ENCODE measurements at regions not wholly inside any gene's neighbourhood (a gene's known extent, or its start where the extent isn't known, plus 50 kb on each side); places are given as distances from the start of the nearest gene placed in this dataset.

DNA sequence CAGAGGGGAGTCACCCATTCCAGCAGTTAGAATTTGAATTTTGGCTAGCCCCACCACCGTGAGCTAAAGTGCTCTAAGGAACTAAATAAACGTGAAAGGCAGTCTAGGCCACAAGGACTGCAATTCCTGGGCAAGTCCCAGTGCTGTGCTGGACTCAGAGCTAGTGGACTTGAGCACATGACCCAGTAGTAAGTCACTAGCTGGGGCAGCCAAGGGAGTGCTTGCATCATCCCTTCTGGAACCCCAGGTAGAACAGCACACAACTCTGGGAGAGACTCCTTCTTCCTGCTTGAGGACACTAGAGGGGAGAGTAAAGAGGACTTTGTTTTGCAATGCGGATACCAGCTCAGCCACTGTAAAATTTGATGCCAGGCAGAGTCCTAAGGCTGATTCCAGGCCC lies 672.2 kb downstream of the CPS1 start:
- H3K4me3 Mint-ChIP-seq = no peak overlapping the region
- no peaks in the 10 kb centered on the region for H3K36me3 Mint-ChIP-seq (ENCODE audit: low read depth)
- no peaks in the 10 kb centered on the region for H3K4me1 Mint-ChIP-seq (ENCODE audit: low read depth)
- H3K27ac Mint-ChIP-seq = no peak overlapping the region
- DNase-seq (no peak), ATAC-seq (no peak)
- no peaks in the 10 kb centered on the region for H3K9me3 Mint-ChIP-seq (ENCODE audit: insufficient read depth)
- no peaks in the 10 kb centered on the region for H3K27me3 Mint-ChIP-seq (ENCODE audit: low read depth)
- POLR2A ChIA-PET = no interaction called here
- CTCF ChIA-PET = no interaction called here

DNA sequence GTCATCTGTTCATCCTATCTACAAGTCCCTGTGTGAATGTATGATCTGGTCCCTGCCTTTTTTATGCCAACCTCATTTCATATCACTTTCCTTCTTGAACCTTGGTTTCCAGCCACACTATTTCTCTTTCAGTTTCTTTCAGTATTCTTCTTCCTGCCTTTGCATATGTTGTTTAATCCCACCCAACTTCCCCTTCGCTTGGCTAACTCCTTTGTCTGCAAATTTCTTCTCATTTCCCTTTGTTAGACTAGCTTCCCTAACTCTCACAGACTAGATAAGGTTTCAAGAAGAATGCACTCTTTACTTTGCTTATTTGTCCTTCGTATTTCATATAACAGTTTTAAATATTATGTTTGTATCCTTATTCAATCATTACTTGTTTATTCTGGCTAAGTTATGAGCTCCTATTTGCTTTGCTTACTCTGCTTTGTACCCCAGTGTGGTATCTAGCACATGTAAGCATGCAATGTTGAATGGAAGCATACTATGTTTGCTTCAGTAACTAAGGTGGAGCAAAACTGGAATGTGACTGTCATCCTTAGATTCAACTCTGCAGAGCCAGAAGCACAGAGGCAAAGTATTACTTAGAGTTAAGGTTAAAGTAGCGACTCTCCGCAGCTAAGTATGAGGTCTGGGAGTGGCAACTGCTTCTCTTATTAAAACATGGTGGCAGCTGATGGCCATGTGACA lies 681.3 kb downstream of the CPS1 start:
- no peaks in the 10 kb centered on the region for H3K4me1 Mint-ChIP-seq (ENCODE audit: low read depth)
- H3K27ac Mint-ChIP-seq = no peak overlapping the region
- no peaks in the 10 kb centered on the region for H3K9me3 Mint-ChIP-seq (ENCODE audit: insufficient read depth)
- no peak for DNase-seq
- POLR2A ChIA-PET = no interaction called here
- H3K36me3 Mint-ChIP-seq (ENCODE audit: low read depth) = no peaks in the 10 kb centered on the region
- H3K4me3 Mint-ChIP-seq = no peak overlapping the region
- CTCF ChIA-PET = no interaction called here
- ATAC-seq = no peak
- H3K27me3 Mint-ChIP-seq (ENCODE audit: low read depth) = no peaks in the 10 kb centered on the region

DNA sequence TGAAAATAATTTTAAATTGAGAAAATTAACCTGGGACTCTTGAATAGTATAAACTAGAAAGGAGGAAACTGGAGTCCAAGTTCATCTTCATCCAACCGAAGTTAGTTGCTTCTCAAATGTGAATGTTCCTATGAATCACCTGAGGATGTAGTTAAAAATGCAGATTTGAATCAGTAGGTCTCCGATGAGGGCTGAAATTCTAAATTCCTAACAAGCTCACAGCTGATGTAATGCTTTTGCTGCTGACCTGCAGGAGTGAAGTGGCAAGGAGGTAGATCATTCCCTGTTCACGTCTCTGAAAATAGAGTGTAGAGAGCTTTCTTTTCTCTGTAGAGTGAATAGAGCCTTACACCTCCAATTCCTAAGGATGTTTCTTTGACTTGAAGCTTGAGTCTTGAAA lies 685.5 kb downstream of the CPS1 start:
- CTCF ChIA-PET = interaction anchor here (1.0 kb wide), 1 partner anchor 29 kb away, joined by 3 read pairs; no protein-coding TSS in a partner anchor
- no peak overlapping the region for H3K4me3 Mint-ChIP-seq
- H3K9me3 Mint-ChIP-seq (ENCODE audit: insufficient read depth) = no peaks in the 10 kb centered on the region
- no peaks in the 10 kb centered on the region for H3K27me3 Mint-ChIP-seq (ENCODE audit: low read depth)
- H3K27ac Mint-ChIP-seq = no peak overlapping the region
- H3K4me1 Mint-ChIP-seq (ENCODE audit: low read depth) = no peaks in the 10 kb centered on the region
- no peak for DNase-seq
- POLR2A ChIA-PET = no interaction called here
- no peak for ATAC-seq
- H3K36me3 Mint-ChIP-seq (ENCODE audit: low read depth) = no peaks in the 10 kb centered on the region

DNA sequence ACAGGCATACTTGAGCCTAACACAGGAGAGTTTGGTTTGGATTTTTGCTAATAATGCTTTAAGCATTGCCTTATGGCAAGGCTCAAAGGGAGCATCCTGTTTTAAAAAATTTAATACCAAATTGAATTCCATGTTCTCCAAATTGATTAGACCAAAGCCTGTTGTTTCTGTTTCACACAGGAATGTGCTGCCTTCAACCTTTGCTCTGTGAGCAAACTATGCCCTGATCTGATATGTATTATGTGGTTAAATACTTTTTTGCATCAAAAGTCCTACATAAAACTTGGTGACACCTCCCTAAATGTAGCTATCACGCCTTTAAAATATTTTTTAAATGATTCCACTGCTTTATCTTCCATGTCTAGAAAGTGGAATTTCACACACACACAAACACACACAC lies 691.4 kb downstream of the CPS1 start:
- H3K27ac Mint-ChIP-seq = no peak overlapping the region
- H3K9me3 Mint-ChIP-seq (ENCODE audit: insufficient read depth) = peaks cover 4% of the 10 kb centered on the region
- POLR2A ChIA-PET = no interaction called here
- CTCF ChIA-PET = no interaction called here
- no peak overlapping the region for H3K4me3 Mint-ChIP-seq
- no peaks in the 10 kb centered on the region for H3K4me1 Mint-ChIP-seq (ENCODE audit: low read depth)
- ATAC-seq = no peak
- H3K27me3 Mint-ChIP-seq (ENCODE audit: low read depth) = no peaks in the 10 kb centered on the region
- H3K36me3 Mint-ChIP-seq (ENCODE audit: low read depth) = no peaks in the 10 kb centered on the region
- no peak for DNase-seq

DNA sequence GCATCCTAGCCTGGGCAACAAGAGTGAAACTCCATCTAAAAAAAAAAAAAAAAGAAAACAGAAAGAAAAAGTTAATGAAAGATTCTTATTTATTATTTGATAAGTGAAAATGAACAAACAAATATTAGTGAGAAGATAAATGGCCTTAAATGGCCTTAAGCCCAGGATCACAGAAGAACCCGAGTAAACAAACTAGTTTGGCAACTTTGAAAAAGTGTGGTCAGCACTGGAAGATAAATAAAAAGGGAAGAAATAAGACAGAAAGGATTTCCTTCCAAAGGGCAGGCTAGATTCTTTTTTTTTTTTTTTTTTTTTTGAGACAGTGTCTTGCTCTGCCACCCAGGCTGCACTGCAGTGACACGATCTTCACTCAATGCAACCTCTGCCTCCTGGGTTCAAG lies 692.4 kb downstream of the CPS1 start:
- POLR2A ChIA-PET = no interaction called here
- peaks cover 4% of the 10 kb centered on the region for H3K9me3 Mint-ChIP-seq (ENCODE audit: insufficient read depth)
- H3K4me3 Mint-ChIP-seq = no peak overlapping the region
- no peak overlapping the region for H3K27ac Mint-ChIP-seq
- DNase-seq (no peak), ATAC-seq (no peak)
- no peaks in the 10 kb centered on the region for H3K27me3 Mint-ChIP-seq (ENCODE audit: low read depth)
- no peaks in the 10 kb centered on the region for H3K36me3 Mint-ChIP-seq (ENCODE audit: low read depth)
- CTCF ChIA-PET = no interaction called here
- no peaks in the 10 kb centered on the region for H3K4me1 Mint-ChIP-seq (ENCODE audit: low read depth)

DNA sequence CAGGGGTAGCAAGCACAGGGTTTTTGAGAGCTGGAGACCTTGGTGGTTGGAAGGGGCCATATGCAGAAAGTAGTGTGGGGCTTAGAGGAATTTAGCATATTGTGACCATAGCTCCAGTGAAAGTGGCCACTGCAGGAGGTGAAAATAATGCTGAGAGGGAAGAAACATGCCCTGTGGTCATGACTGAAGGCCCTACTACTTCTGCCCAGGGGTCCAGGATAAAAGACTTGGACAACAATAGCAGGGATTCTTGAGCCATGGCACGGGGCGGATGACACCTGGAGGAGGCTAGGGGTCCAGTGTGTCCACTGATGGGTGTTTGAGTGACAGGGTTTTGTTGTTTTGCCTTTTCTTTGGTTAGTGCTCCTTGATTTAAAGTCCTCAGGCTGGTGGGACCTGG lies 694.6 kb downstream of the CPS1 start:
- ATAC-seq (no peak), DNase-seq (no peak)
- H3K9me3 Mint-ChIP-seq (ENCODE audit: insufficient read depth) = peaks cover 4% of the 10 kb centered on the region
- H3K27ac Mint-ChIP-seq = no peak overlapping the region
- no peaks in the 10 kb centered on the region for H3K4me1 Mint-ChIP-seq (ENCODE audit: low read depth)
- H3K4me3 Mint-ChIP-seq = no peak overlapping the region
- no peaks in the 10 kb centered on the region for H3K27me3 Mint-ChIP-seq (ENCODE audit: low read depth)
- POLR2A ChIA-PET = no interaction called here
- no peaks in the 10 kb centered on the region for H3K36me3 Mint-ChIP-seq (ENCODE audit: low read depth)
- CTCF ChIA-PET = no interaction called here

DNA sequence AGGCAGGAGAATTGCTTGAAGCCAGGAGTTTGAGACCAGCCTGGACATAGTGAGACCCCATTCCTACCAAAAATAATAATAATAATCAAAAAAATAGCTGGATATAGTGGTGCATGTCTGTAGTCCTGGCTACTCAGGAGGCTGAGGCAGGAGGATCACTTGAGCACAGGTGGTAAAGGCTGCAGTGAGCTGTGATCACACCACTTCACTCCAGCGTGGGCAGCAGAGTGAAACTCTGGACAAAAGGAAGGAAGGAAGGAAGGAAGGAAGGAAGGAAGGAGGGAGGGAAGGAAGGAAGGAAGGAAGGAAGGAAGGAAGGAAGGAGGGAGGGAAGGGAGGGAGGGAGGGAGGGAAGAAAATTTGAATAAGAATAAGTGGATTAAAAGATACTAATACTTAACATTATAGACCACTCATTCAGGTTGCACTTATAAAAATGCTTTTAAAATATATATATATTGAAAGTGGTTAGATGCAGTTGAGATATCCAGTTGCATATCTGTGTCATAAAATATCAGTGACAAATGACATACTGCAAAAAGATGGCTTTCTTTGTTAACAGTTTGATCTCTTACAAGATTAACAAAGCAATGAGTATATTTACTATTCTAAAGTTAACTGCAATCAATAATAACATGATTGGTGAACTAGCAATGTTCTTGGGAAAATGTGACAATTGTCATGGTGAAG lies 702.4 kb downstream of the CPS1 start:
- no peaks in the 10 kb centered on the region for H3K36me3 Mint-ChIP-seq (ENCODE audit: low read depth)
- H3K4me3 Mint-ChIP-seq = no peak overlapping the region
- POLR2A ChIA-PET = no interaction called here
- no peaks in the 10 kb centered on the region for H3K4me1 Mint-ChIP-seq (ENCODE audit: low read depth)
- no peaks in the 10 kb centered on the region for H3K9me3 Mint-ChIP-seq (ENCODE audit: insufficient read depth)
- DNase-seq (no peak), ATAC-seq (no peak)
- CTCF ChIA-PET = no interaction called here
- no peak overlapping the region for H3K27ac Mint-ChIP-seq
- H3K27me3 Mint-ChIP-seq (ENCODE audit: low read depth) = no peaks in the 10 kb centered on the region

DNA sequence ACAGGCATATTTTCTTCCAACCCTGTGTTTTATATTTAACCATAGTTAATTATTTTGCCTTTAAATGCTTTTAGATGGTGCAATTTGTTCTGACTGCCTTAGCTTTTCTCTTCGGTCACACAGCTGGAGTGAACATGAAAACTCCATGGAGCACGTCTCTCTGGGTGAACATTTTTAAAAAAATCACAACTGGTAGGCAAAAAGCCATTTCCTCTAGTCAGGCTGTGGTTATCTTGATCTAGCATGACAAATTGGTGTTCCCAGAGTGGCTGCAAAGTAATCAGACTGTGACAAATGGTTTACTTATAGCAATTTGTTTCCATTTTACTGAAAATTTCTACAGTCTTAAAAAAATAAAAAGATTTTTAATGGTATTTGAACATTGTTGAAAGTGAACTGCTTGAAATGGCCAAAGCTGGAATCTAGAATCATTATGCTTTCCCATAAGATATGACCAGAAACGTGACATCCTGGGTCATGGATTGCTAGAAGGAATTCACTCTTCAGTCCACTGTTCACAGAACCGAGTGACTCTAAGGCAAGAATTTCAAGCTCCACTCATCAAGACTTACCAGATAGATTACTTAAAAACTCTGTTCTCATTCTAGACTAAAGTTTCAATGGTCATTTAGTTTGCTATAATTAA lies 703.6 kb downstream of the CPS1 start:
- POLR2A ChIA-PET = interaction anchor here (0.6 kb wide), 1 partner anchor 190 kb away, joined by 3 read pairs; no protein-coding TSS in a partner anchor
- ATAC-seq = no peak

DNA sequence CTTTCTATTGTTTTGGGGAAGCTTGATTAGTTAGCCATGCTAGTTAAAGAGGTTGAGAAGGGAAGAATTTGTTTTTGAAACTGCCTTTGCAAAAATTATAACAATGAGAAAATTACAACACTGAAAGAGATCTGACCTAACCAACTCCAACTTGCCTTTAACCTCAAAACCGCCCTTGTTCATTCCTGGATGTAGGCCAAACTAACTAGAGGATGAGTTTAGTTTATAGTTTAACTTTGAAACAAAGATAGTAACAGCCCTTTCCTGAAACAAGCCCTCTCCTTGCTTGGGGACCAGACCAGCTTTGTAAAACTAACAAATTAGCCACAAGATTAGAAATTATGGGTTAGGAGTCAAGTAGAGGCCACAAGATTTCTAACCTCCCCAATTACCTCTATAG lies 713.9 kb downstream of the CPS1 start:
- Mint-ChIP-seq H3K4me3 (no peak overlapping the region), H3K36me3 (ENCODE audit: low read depth) (no peaks in the 10 kb centered on the region), H3K4me1 (ENCODE audit: low read depth) (no peaks in the 10 kb centered on the region), H3K9me3 (ENCODE audit: insufficient read depth) (no peaks in the 10 kb centered on the region), H3K27ac (no peak overlapping the region), H3K27me3 (ENCODE audit: low read depth) (no peaks in the 10 kb centered on the region)
- DNase-seq = no peak
- POLR2A ChIA-PET = no interaction called here
- CTCF ChIA-PET = no interaction called here
- ATAC-seq = no peak

More for the DNA sequence above, 703.6 kb downstream of the CPS1 start:
- no peaks in the 10 kb centered on the region for H3K9me3 Mint-ChIP-seq (ENCODE audit: insufficient read depth)
- H3K27ac Mint-ChIP-seq = no peak overlapping the region
- H3K27me3 Mint-ChIP-seq (ENCODE audit: low read depth) = no peaks in the 10 kb centered on the region
- no peak for DNase-seq
- no peaks in the 10 kb centered on the region for H3K36me3 Mint-ChIP-seq (ENCODE audit: low read depth)
- no peaks in the 10 kb centered on the region for H3K4me1 Mint-ChIP-seq (ENCODE audit: low read depth)
- CTCF ChIA-PET = no interaction called here
- no peak overlapping the region for H3K4me3 Mint-ChIP-seq

DNA sequence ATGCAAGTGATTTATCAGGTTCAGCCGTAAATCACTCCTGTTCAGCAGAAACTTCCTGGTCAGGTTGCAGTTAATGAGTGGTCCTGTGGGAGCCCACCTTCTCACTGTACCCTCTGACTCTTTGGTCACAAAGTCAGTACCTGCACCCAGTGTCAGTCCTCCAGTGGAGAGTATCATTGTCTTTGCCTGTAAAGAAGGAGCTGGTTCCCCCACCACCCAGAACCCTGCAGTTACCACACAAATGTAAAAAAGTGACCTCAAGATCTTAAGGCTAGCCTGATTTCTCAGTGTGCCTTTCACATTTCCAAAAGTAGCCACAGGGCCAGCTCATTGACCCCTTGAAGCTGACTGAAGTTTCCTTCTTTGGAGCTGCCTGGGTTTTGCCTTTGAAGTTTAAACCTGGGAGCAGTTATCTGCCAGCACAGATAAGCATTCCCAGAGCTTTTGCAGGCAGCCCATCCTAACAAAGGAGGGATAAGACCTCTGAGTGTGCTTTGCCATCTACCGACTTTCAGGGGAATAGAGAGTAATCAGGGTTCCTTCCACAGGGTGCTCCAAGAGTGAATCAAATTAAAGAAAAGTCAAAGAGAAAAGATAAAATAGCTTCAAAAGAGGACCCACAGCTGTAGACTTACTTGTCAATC lies 725.2 kb downstream of the CPS1 start:
- Mint-ChIP-seq H3K9me3 (ENCODE audit: insufficient read depth) (no peaks in the 10 kb centered on the region), H3K27me3 (ENCODE audit: low read depth) (no peaks in the 10 kb centered on the region), H3K4me3 (no peak overlapping the region), H3K27ac (no peak overlapping the region), H3K36me3 (ENCODE audit: low read depth) (no peaks in the 10 kb centered on the region), H3K4me1 (ENCODE audit: low read depth) (no peaks in the 10 kb centered on the region)
- DNase-seq (no peak), ATAC-seq (no peak)
- CTCF ChIA-PET = no interaction called here
- POLR2A ChIA-PET = no interaction called here

DNA sequence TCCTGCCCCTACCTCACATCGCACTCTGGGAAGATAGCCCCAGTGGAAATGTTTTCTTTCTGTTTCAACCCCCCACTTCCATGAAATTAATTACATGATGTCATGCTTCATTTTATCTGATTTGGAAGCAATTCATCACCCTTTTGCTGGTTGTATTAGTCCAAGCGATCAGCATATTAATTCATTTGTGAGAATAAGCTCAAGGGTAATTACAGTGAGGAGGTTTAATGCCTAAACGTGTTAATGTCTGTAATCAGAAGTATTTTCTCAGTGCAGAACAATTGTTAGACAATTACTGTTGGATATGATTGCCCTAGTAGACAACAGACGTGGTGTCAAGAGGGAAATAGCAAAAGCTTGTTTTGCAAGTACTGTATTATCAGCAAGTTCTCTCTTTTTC lies 746.3 kb downstream of the CPS1 start:
- peaks cover 5% of the 10 kb centered on the region for H3K9me3 Mint-ChIP-seq (ENCODE audit: insufficient read depth)
- no peak for ATAC-seq
- CTCF ChIA-PET = no interaction called here

DNA sequence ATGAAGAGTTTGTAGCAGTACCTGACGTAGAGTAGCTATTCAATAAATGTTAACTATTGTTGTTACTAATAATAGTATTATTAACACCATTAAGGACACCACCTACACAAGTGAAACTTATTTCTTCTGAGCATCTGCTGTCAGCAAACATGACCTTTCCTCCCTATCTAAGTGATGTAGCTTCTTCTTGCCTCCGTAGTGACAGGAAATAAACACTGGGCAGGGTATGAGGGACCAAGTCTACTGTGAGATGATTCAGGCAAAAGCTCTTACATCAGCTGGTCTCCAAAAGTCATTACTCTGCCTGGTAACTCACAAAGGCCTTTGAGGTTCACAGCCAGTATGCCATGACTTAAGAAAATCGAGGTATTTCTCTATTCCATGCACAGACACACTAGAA lies 750.5 kb downstream of the CPS1 start:
- Mint-ChIP-seq H3K27ac (no peak overlapping the region), H3K36me3 (ENCODE audit: low read depth) (no peaks in the 10 kb centered on the region), H3K4me1 (ENCODE audit: low read depth) (no peaks in the 10 kb centered on the region), H3K9me3 (ENCODE audit: insufficient read depth) (peaks cover 5% of the 10 kb centered on the region), H3K4me3 (no peak overlapping the region), H3K27me3 (ENCODE audit: low read depth) (no peaks in the 10 kb centered on the region)
- ATAC-seq = no peak
- ChIA-PET CTCF (no interaction called here), POLR2A (no interaction called here)
- no peak for DNase-seq

More for the DNA sequence above, 746.3 kb downstream of the CPS1 start:
- H3K27ac Mint-ChIP-seq = no peak overlapping the region
- H3K27me3 Mint-ChIP-seq (ENCODE audit: low read depth) = no peaks in the 10 kb centered on the region
- no peak for DNase-seq
- H3K36me3 Mint-ChIP-seq (ENCODE audit: low read depth) = no peaks in the 10 kb centered on the region
- H3K4me1 Mint-ChIP-seq (ENCODE audit: low read depth) = no peaks in the 10 kb centered on the region
- H3K4me3 Mint-ChIP-seq = no peak overlapping the region
- POLR2A ChIA-PET = no interaction called here
